A673 (cell line): ENCODE measurements at regions not wholly inside any gene's neighbourhood (a gene's known extent, or its start where the extent isn't known, plus 50 kb on each side); places are given as distances from the start of the nearest gene placed in this dataset.

Experiments used
- BruUV-seq: library from RNA; stranded (reverse); fragments of 400-500 nt; replicated peaks from 2 replicates; lab custom pipeline; 2021; lab: Mats Ljungman, UMichigan
- CTCF ChIA-PET: fragments of 300-600 bp; sonication (Branson Sonifier 250); formaldehyde crosslinking; loops from one replicate; lab custom pipeline; 2022; ENCODE audit warnings: antibody characterized with exemption; lab: Charles Lee
- POLR2A ChIA-PET: fragments of 300-600 bp; sonication (Branson Sonifier 250); formaldehyde crosslinking; loops from one replicate; lab custom pipeline; 2022; ENCODE audit warnings: antibody characterized with exemption; ENCODE audit not compliant: low non-redundant PET; lab: Charles Lee
- DNase-seq: peaks from one replicate; pipeline ENCODE4 v3.0.0-alpha.2; 2015; ENCODE audit warnings: low spot score
- H3K27ac ChIP-seq: fragments of 200-600 bp; sonication (generic); 2 replicates; pipeline ENCODE4 v1.5.1; 2016; ENCODE audit warnings: mixed run types, low read depth, mild to moderate bottlenecking, mixed read lengths, antibody characterized with exemption, low read length; ENCODE audit not compliant: poor library complexity, severe bottlenecking
- H3K27me3 ChIP-seq: fragments of 200-600 bp; sonication (generic); replicated peaks from 2 replicates; pipeline ENCODE4 v1.6.1; 2017; ENCODE audit warnings: mixed run types, low read depth, mild to moderate bottlenecking, mixed read lengths, antibody characterized with exemption, low read length; ENCODE audit not compliant: insufficient read depth, poor library complexity
- H3K36me3 ChIP-seq: fragments of 200-600 bp; sonication (generic); 2 replicates; pipeline ENCODE4 v1.6.1; 2016; ENCODE audit warnings: mixed run types, mild to moderate bottlenecking, mixed read lengths, antibody characterized with exemption, low read length; ENCODE audit not compliant: insufficient read depth, poor library complexity, severe bottlenecking
- H3K4me1 ChIP-seq: fragments of 200-600 bp; sonication (generic); 2 replicates; pipeline ENCODE4 v1.6.1; 2017; ENCODE audit warnings: mixed run types, mild to moderate bottlenecking, mixed read lengths, antibody characterized with exemption, low read length; ENCODE audit not compliant: insufficient read depth, poor library complexity, severe bottlenecking
- H3K4me3 ChIP-seq: fragments of 200-600 bp; sonication (generic); 2 replicates; pipeline ENCODE4 v1.5.1; 2016; ENCODE audit warnings: low read depth, mixed run types, mild to moderate bottlenecking, mixed read lengths, low read length; ENCODE audit not compliant: poor library complexity, severe bottlenecking
- H3K9me3 ChIP-seq: fragments of 200-600 bp; sonication (generic); 2 replicates; pipeline ENCODE4 v1.6.1; 2016; ENCODE audit warnings: mixed run types, low read depth, mild to moderate bottlenecking, mixed read lengths, antibody characterized with exemption, low read length; ENCODE audit not compliant: poor library complexity, severe bottlenecking
- CTCF ChIP-seq: fragments of 300-800, 200-600 bp; sonication (generic); conservative IDR thresholded peaks from 2 replicates; pipeline ENCODE4 v1.5.1; 2017; ENCODE audit warnings: low read depth, mild to moderate bottlenecking, antibody characterized with exemption, low read length, moderate library complexity, mixed read lengths
- EZH2 ChIP-seq: fragments of 200-600 bp; sonication (generic); IDR thresholded peaks from 2 replicates; pipeline ENCODE4 v1.6.1; 2017; ENCODE audit warnings: borderline replicate concordance, low read depth, mild to moderate bottlenecking, mixed read lengths, antibody characterized with exemption, low read length; ENCODE audit not compliant: poor library complexity, severe bottlenecking
- intact Hi-C: fragments of 100-400 bp; cut with micrococcal nuclease; formaldehyde crosslinking; loops from one replicate; pipeline ENCODE4 v1.10.0; 2022; ENCODE audit not compliant: unreplicated experiment

- DNase-seq = no peak
- intact Hi-C loops = no loop called here
- no TSS peak for BruUV-seq
- CTCF ChIA-PET = no interaction called here
- Histone ChIP-seq H3K9me3 (no peaks in the 10 kb centered on the region), H3K27me3 (no peaks in the 10 kb centered on the region), H3K36me3 (no peaks in the 10 kb centered on the region), H3K4me1 (no peaks in the 10 kb centered on the region), H3K4me3 (no peak overlapping the region), H3K27ac (no peak overlapping the region)
- POLR2A ChIA-PET = no interaction called here
- TF ChIP-seq CTCF (no peak), EZH2 (no peak)
These were observed 318.3 kb upstream of the OPRM1 start for GRCh38 chr6:153720732-153721131.

- H3K27me3 ChIP-seq = no peaks in the 10 kb centered on the region
- H3K4me3 ChIP-seq = no peak overlapping the region
- no peaks in the 10 kb centered on the region for H3K36me3 ChIP-seq
- TF ChIP-seq EZH2 (no peak), CTCF (no peak)
- H3K9me3 ChIP-seq = peaks cover 7% of the 10 kb centered on the region
- ChIA-PET POLR2A (no interaction called here), CTCF (no interaction called here)
- no TSS peak for BruUV-seq
- no peak overlapping the region for H3K27ac ChIP-seq
- no peak for DNase-seq
- no peaks in the 10 kb centered on the region for H3K4me1 ChIP-seq
- intact Hi-C loops = no loop called here
These were observed 333.6 kb upstream of the OPRM1 start for GRCh38 chr6:153705429-153705828.

- intact Hi-C loops = no loop called here
- ChIA-PET CTCF (no interaction called here), POLR2A (no interaction called here)
- no peaks in the 10 kb centered on the region for H3K27me3 ChIP-seq
- no peaks in the 10 kb centered on the region for H3K4me1 ChIP-seq
- no TSS peak for BruUV-seq
- no peak overlapping the region for H3K27ac ChIP-seq
- DNase-seq = no peak
- TF ChIP-seq CTCF = no peak
- no peak for TF ChIP-seq EZH2
- H3K36me3 ChIP-seq = no peaks in the 10 kb centered on the region
- peaks cover 7% of the 10 kb centered on the region for H3K9me3 ChIP-seq
- H3K4me3 ChIP-seq = no peak overlapping the region
These were observed 336.4 kb upstream of the OPRM1 start for GRCh38 chr6:153702671-153703070.
